ENCODE measurements at regions not wholly inside any gene's neighbourhood (a gene's known extent, or its start where the extent isn't known, plus 50 kb on each side); places are given as distances from the start of the nearest gene placed in this dataset.

DNA sequence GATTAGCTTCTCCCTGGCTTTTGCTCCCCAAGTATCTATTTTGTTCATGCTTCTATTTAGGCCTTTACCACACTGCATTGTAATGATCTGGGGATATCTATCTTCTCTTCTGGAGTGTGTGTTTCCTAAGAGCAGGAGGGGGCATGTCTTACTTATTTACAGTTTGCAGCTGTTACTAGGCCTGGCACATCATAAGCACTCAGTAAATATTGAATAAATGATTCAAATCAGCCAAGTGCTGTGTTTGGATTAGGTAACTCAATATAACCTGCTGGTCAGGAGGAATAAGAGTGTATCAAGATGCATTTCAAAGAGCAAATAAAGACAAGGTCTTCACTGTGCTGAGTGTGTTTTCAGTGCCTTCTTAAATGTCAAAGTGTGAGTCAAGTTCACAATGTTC is 186.1 kb downstream of the FOXG1 start:
- TF ChIP-seq, protein P1, sequence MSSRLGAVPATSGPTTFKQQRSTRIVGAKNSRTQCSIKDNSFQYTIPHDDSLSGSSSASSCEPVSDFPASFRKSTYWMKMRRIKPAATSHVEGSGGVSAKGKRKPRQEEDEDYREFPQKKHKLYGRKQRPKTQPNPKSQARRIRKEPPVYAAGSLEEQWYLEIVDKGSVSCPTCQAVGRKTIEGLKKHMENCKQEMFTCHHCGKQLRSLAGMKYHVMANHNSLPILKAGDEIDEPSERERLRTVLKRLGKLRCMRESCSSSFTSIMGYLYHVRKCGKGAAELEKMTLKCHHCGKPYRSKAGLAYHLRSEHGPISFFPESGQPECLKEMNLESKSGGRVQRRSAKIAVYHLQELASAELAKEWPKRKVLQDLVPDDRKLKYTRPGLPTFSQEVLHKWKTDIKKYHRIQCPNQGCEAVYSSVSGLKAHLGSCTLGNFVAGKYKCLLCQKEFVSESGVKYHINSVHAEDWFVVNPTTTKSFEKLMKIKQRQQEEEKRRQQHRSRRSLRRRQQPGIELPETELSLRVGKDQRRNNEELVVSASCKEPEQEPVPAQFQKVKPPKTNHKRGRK (CRISPR knock-in tag; IDR thresholded peaks at IDR 0.05; ENCODE audit: borderline replicate concordance) = no peak
- TF ChIP-seq, protein P2, sequence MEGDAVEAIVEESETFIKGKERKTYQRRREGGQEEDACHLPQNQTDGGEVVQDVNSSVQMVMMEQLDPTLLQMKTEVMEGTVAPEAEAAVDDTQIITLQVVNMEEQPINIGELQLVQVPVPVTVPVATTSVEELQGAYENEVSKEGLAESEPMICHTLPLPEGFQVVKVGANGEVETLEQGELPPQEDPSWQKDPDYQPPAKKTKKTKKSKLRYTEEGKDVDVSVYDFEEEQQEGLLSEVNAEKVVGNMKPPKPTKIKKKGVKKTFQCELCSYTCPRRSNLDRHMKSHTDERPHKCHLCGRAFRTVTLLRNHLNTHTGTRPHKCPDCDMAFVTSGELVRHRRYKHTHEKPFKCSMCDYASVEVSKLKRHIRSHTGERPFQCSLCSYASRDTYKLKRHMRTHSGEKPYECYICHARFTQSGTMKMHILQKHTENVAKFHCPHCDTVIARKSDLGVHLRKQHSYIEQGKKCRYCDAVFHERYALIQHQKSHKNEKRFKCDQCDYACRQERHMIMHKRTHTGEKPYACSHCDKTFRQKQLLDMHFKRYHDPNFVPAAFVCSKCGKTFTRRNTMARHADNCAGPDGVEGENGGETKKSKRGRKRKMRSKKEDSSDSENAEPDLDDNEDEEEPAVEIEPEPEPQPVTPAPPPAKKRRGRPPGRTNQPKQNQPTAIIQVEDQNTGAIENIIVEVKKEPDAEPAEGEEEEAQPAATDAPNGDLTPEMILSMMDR (IDR thresholded peaks at IDR 0.05) = no peak
- TF ChIP-seq, protein P3, sequence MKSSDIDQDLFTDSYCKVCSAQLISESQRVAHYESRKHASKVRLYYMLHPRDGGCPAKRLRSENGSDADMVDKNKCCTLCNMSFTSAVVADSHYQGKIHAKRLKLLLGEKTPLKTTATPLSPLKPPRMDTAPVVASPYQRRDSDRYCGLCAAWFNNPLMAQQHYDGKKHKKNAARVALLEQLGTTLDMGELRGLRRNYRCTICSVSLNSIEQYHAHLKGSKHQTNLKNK (CRISPR knock-in tag; IDR thresholded peaks at IDR 0.05) = no peak
- TF ChIP-seq ETV6 (CRISPR knock-in tag; IDR thresholded peaks at IDR 0.05) (no peak), CREM (CRISPR knock-in tag; IDR thresholded peaks at IDR 0.05) (no peak), ATF1 (CRISPR knock-in tag; IDR thresholded peaks at IDR 0.05) (no peak)

Measured in WTC11 (cell line).